SK-N-SH (cell line): ENCODE measurements at regions not wholly inside any gene's neighbourhood (a gene's known extent, or its start where the extent isn't known, plus 50 kb on each side); places are given as distances from the start of the nearest gene placed in this dataset.

Experiments
- CTCF ChIA-PET: fragments of 300-600, 350-600 bp; formaldehyde crosslinking; extraction: SDS; loops from one replicate; lab custom pipeline; 2021; lab: Yijun Ruan, JAX
- POLR2A ChIA-PET: fragments of 350-600 bp; sonication (Branson Sonifier 250); formaldehyde crosslinking; extraction: SDS; loops from one replicate; lab custom pipeline; 2020; ENCODE audit warnings: antibody characterized with exemption, inconsistent platforms; lab: Yijun Ruan, JAX
- DNase-seq: peaks from one replicate; pipeline ENCODE4 v3.0.0; 2012
- H2AFZ ChIP-seq: fragments of 200-600 bp; sonication (generic); 2 replicates; pipeline ENCODE4 v1.8.1; 2016; ENCODE audit warnings: antibody characterized with exemption, mild to moderate bottlenecking, low read depth
- H3F3A ChIP-seq: fragments of 200-600 bp; sonication (generic); replicated peaks from 2 replicates; pipeline ENCODE3; 2016; ENCODE audit warnings: antibody characterized with exemption, mild to moderate bottlenecking; ENCODE audit not compliant: insufficient read depth
- H3K27ac ChIP-seq, 2 experiments: fragments of 200-500 bp in 1 of 2; fragments of 200-600 bp in 1 of 2; sonication (Bioruptor generic) in 1 of 2; sonication (generic), shearing (Covaris generic) in 1 of 2; 2 replicates each; pipeline versions ENCODE4 v1.5.1 to v1.6.1; 2014 to 2016; ENCODE audit warnings: low read depth in 2 of 2, inconsistent platforms in 1 of 2, low read length in 1 of 2, mild to moderate bottlenecking in 1 of 2, mixed read lengths in 1 of 2
- H3K27me3 ChIP-seq: fragments of 200-600 bp; sonication (generic), shearing (Covaris generic); 2 replicates; pipeline ENCODE4 v1.6.1; 2016; ENCODE audit warnings: mixed run types; ENCODE audit not compliant: insufficient read depth
- H3K36me3 ChIP-seq, 2 experiments: fragments of 200-500 bp in 1 of 2; fragments of 200-600 bp in 1 of 2; sonication (Bioruptor generic) in 1 of 2; sonication (generic) in 1 of 2; replicated peaks in 1 of 2; 2 replicates each; pipeline versions ENCODE3 to v1.5.1; 2014 to 2016; ENCODE audit warnings: low read length in 1 of 2, mild to moderate bottlenecking in 1 of 2; ENCODE audit not compliant: insufficient read depth in 2 of 2, control insufficient read depth in 1 of 2
- H3K4me1 ChIP-seq, 2 experiments: fragments of 200-500 bp in 1 of 2; fragments of 200-600 bp in 1 of 2; sonication (Bioruptor generic) in 1 of 2; sonication (generic), shearing (Covaris generic) in 1 of 2; 2 replicates each; pipeline versions ENCODE4 v1.5.1 to v1.6.1; 2014 to 2016; ENCODE audit warnings: low read depth in 1 of 2, low read length in 1 of 2, mixed run types in 1 of 2; ENCODE audit not compliant: insufficient read depth in 2 of 2, control insufficient read depth in 1 of 2
- H3K4me2 ChIP-seq: fragments of 200-600 bp; sonication (generic), shearing (Covaris generic); 2 replicates; pipeline ENCODE4 v1.6.1; 2017; ENCODE audit warnings: mixed run types
- H3K4me3 ChIP-seq, 2 experiments: fragments of 200-500 bp in 1 of 2; fragments of 200-600 bp in 1 of 2; sonication (Bioruptor generic) in 1 of 2; sonication (generic), shearing (Covaris generic) in 1 of 2; 2 replicates each; pipeline versions ENCODE4 v1.5.1 to v1.8.1; 2014 to 2016; ENCODE audit warnings: low read depth in 2 of 2, inconsistent platforms in 1 of 2, low read length in 1 of 2, mild to moderate bottlenecking in 1 of 2, mixed read lengths in 1 of 2, moderate library complexity in 1 of 2
- H3K79me2 ChIP-seq: fragments of 200-600 bp; sonication (generic); 2 replicates; pipeline ENCODE4 v1.8.1; 2017; ENCODE audit warnings: mild to moderate bottlenecking; ENCODE audit not compliant: insufficient read depth
- H3K9ac ChIP-seq: fragments of 200-600 bp; sonication (generic); 2 replicates; pipeline ENCODE4 v1.6.1; 2017; ENCODE audit warnings: mixed run types
- H3K9me2 ChIP-seq: fragments of 200-600 bp; sonication (generic); 2 replicates; pipeline ENCODE4 v1.6.1; 2017; ENCODE audit warnings: mixed run types
- H3K9me3 ChIP-seq: fragments of 200-600 bp; sonication (generic); 2 replicates; pipeline ENCODE4 v1.6.1; 2017; ENCODE audit warnings: mixed run types, mild to moderate bottlenecking, moderate library complexity
- H4K20me1 ChIP-seq: fragments of 200-600 bp; sonication (generic); 2 replicates; pipeline ENCODE4 v1.6.1; 2017; ENCODE audit warnings: mild to moderate bottlenecking, mixed run types; ENCODE audit not compliant: insufficient read depth
- CHD2 ChIP-seq: fragments of 150-350 bp; IDR thresholded peaks from 2 replicates; pipeline ENCODE4 v1.6.1; 2018; ENCODE audit warnings: low read length; ENCODE audit not compliant: partially characterized antibody
- EZH2phosphoT487 ChIP-seq: fragments of 200-600 bp; sonication (generic); IDR thresholded peaks from 2 replicates; pipeline ENCODE4 v1.6.1; 2017; ENCODE audit warnings: low read depth, mixed run types, mild to moderate bottlenecking, antibody characterized with exemption, moderate library complexity, borderline replicate concordance
- FOSL2 ChIP-seq: IDR thresholded peaks from 2 replicates; pipeline ENCODE4 v1.4.0; 2012; ENCODE audit warnings: low read depth, mild to moderate bottlenecking, moderate library complexity, borderline replicate concordance
- FOXM1 ChIP-seq: IDR thresholded peaks from 2 replicates; pipeline ENCODE4 v1.4.0; 2012; ENCODE audit warnings: low read depth, mild to moderate bottlenecking
- GATA2 ChIP-seq: sonication (generic); formaldehyde crosslinking; IDR thresholded peaks from 2 replicates; pipeline ENCODE4 v1.5.0; 2020; ENCODE audit warnings: mild to moderate bottlenecking, missing genetic modification reagents
- MEF2A ChIP-seq: IDR thresholded peaks from 2 replicates; pipeline ENCODE4 v1.4.0; 2012; ENCODE audit warnings: low read depth, borderline replicate concordance
- RFX5 ChIP-seq: IDR thresholded peaks from 2 replicates; pipeline ENCODE4 v1.6.1; 2012; ENCODE audit warnings: mild to moderate bottlenecking, improper control_type of control experiment, low read length
- SMC3 ChIP-seq: IDR thresholded peaks from 2 replicates; pipeline ENCODE4 v1.6.1; 2012; ENCODE audit warnings: low read depth, low read length, improper control_type of control experiment
- TCF12 ChIP-seq: IDR thresholded peaks from 2 replicates; pipeline ENCODE4 v1.4.0; 2012
- TEAD4 ChIP-seq: IDR thresholded peaks from 2 replicates; pipeline ENCODE4 v1.4.0; 2012; ENCODE audit warnings: mild to moderate bottlenecking, borderline replicate concordance; ENCODE audit not compliant: insufficient read depth
- YY1 ChIP-seq: IDR thresholded peaks from 2 replicates; pipeline ENCODE4 v1.4.0; 2012; ENCODE audit warnings: low read depth, mild to moderate bottlenecking
- WGBS: methylation state at CpG from one replicate; pipeline ENCODE4 v1.1.6; 2017; ENCODE audit warnings: low lambda C conversion rate; 5-methylcytosine and 5-hydroxymethylcytosine counted together
- small RNA-seq, 7 experiments: library from RNA; depleted of rRNA; stranded (forward); fragments of <200 nt; gene quantifications; one replicate each; pipeline ENCODE3, GENCODE V24; 2012
- TF ChIP-seq, protein P1 (sequence below): IDR thresholded peaks from 2 replicates; pipeline ENCODE4 v1.4.0; 2012; ENCODE audit warnings: low read depth
- TF ChIP-seq, protein P2 (sequence below): IDR thresholded peaks from 2 replicates; pipeline ENCODE4 v1.6.1; 2012; ENCODE audit warnings: mild to moderate bottlenecking, low read depth, low read length, moderate library complexity
- TF ChIP-seq, protein P3 (sequence below): fragments of 200-600 bp; sonication (generic); IDR thresholded peaks from 2 replicates; pipeline ENCODE4 v1.6.1; 2017; ENCODE audit warnings: antibody characterized with exemption, mild to moderate bottlenecking, moderate library complexity
- TF ChIP-seq, protein P4 (sequence below): IDR thresholded peaks from 2 replicates; pipeline ENCODE4 v1.4.0; 2012; ENCODE audit warnings: low read depth, borderline replicate concordance

DNA sequence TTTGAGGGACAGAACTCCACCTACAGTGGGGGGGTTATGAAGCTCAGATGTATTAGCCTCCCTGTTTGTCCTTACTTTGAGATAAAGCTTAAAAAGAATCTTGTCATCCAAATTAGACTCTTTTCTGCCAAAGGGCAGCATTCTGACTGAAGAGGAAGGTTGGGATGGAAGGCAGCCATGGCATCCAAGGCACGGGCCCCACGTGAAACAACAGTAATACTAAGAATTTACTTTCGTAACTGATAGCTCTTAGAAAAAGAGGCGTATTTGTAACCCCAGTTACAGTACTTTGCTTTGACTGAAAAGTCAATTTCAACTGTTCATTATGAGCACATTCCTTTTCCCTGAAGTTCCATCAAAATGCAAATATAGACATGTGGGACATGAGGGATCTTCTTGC, 168.5 kb downstream of the ARRDC3 start:
- H3K36me3 ChIP-seq, result no peaks in the 10 kb centered on the region
- TF ChIP-seq YY1 (no peak), SMC3 (no peak), TCF12 (no peak), TEAD4 (no peak), MEF2A (no peak), GATA2 (CRISPR knock-in tag) (no peak), FOXM1 (no peak), CHD2 (no peak), FOSL2 (no peak), EZH2phosphoT487 (no peak), RFX5 (no peak)
- TF ChIP-seq, protein P1, sequence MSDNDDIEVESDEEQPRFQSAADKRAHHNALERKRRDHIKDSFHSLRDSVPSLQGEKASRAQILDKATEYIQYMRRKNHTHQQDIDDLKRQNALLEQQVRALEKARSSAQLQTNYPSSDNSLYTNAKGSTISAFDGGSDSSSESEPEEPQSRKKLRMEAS, result no peak
- TF ChIP-seq, protein P2, sequence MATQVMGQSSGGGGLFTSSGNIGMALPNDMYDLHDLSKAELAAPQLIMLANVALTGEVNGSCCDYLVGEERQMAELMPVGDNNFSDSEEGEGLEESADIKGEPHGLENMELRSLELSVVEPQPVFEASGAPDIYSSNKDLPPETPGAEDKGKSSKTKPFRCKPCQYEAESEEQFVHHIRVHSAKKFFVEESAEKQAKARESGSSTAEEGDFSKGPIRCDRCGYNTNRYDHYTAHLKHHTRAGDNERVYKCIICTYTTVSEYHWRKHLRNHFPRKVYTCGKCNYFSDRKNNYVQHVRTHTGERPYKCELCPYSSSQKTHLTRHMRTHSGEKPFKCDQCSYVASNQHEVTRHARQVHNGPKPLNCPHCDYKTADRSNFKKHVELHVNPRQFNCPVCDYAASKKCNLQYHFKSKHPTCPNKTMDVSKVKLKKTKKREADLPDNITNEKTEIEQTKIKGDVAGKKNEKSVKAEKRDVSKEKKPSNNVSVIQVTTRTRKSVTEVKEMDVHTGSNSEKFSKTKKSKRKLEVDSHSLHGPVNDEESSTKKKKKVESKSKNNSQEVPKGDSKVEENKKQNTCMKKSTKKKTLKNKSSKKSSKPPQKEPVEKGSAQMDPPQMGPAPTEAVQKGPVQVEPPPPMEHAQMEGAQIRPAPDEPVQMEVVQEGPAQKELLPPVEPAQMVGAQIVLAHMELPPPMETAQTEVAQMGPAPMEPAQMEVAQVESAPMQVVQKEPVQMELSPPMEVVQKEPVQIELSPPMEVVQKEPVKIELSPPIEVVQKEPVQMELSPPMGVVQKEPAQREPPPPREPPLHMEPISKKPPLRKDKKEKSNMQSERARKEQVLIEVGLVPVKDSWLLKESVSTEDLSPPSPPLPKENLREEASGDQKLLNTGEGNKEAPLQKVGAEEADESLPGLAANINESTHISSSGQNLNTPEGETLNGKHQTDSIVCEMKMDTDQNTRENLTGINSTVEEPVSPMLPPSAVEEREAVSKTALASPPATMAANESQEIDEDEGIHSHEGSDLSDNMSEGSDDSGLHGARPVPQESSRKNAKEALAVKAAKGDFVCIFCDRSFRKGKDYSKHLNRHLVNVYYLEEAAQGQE, result no peak
- TF ChIP-seq, protein P3, sequence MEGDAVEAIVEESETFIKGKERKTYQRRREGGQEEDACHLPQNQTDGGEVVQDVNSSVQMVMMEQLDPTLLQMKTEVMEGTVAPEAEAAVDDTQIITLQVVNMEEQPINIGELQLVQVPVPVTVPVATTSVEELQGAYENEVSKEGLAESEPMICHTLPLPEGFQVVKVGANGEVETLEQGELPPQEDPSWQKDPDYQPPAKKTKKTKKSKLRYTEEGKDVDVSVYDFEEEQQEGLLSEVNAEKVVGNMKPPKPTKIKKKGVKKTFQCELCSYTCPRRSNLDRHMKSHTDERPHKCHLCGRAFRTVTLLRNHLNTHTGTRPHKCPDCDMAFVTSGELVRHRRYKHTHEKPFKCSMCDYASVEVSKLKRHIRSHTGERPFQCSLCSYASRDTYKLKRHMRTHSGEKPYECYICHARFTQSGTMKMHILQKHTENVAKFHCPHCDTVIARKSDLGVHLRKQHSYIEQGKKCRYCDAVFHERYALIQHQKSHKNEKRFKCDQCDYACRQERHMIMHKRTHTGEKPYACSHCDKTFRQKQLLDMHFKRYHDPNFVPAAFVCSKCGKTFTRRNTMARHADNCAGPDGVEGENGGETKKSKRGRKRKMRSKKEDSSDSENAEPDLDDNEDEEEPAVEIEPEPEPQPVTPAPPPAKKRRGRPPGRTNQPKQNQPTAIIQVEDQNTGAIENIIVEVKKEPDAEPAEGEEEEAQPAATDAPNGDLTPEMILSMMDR, result no peak
- TF ChIP-seq, protein P4, sequence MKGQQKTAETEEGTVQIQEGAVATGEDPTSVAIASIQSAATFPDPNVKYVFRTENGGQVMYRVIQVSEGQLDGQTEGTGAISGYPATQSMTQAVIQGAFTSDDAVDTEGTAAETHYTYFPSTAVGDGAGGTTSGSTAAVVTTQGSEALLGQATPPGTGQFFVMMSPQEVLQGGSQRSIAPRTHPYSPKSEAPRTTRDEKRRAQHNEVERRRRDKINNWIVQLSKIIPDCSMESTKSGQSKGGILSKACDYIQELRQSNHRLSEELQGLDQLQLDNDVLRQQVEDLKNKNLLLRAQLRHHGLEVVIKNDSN, result no peak
- no peaks in the 10 kb centered on the region for H3K9me3 ChIP-seq
- no peak overlapping the region for H3K4me2 ChIP-seq
- no peak overlapping the region for H2AFZ ChIP-seq
- H3K4me1 ChIP-seq, result peaks cover 5 to 24% of the 10 kb centered on the region in 2 experiments
- H4K20me1 ChIP-seq, result no peaks in the 10 kb centered on the region
- H3K4me3 ChIP-seq, result no peak overlapping the region
- H3K9me2 ChIP-seq, result no peaks in the 10 kb centered on the region
- WGBS, result 97% methylated on average over 4 of the region's 4 CpGs
- no peak overlapping the region for H3K27ac ChIP-seq
- H3K27me3 ChIP-seq, result no peaks in the 10 kb centered on the region
- ChIA-PET CTCF (interaction anchor here (0.6 to 1.4 kb wide), 3 partner anchors 24 to 205 kb away, joined by 3 to 4 read pairs (median 3); no protein-coding TSS in a partner anchor), POLR2A (no interaction called here)
- no peak overlapping the region for H3K9ac ChIP-seq
- DNase-seq, result no peak
- H3F3A ChIP-seq, result peaks cover 10% of the 10 kb centered on the region
- H3K79me2 ChIP-seq, result no peaks in the 10 kb centered on the region

Small RNAs in the stretch of these regions (small RNA-seq; reads per million reads assigned to genes)
- gene RF00017 (0 reads per million in 7 experiments), gene RNU4-90P (0 reads per million in 7 experiments)
